ENCODE measurements at regions not wholly inside any gene's neighbourhood (a gene's known extent, or its start where the extent isn't known, plus 50 kb on each side); places are given as distances from the start of the nearest gene placed in this dataset.

- no peaks in the 10 kb centered on the region for H3K9me3 ChIP-seq (ENCODE audit: insufficient read depth, low read length)
- H3K27me3 ChIP-seq (ENCODE audit: insufficient read depth, insufficient read length): no peaks in the 10 kb centered on the region
- H3K9ac ChIP-seq (ENCODE audit: insufficient read length, low read depth): no peak overlapping the region
- no peaks in the 10 kb centered on the region for H3K36me3 ChIP-seq (ENCODE audit: insufficient read depth, insufficient read length, low read length)
- TF ChIP-seq SUZ12 (IDR thresholded peaks at IDR 0.05; ENCODE audit: extremely low read depth, insufficient read depth, insufficient read length) (no peak), YY1 (IDR thresholded peaks at IDR 0.05; ENCODE audit: insufficient read depth, insufficient read length) (no peak), ZNF274 (IDR thresholded peaks at IDR 0.05; ENCODE audit: low read depth, low read length) (no peak)
- no peaks in the 10 kb centered on the region for H3K4me1 ChIP-seq (ENCODE audit: insufficient read depth, insufficient read length)
- H3K4me3 ChIP-seq (ENCODE audit: insufficient read length, low read depth): no peak overlapping the region
- DNase-seq (ENCODE audit: low read depth, low spot score): no peak
Measured at GRCh38 chr14:98234208-98234607, 1037.8 kb downstream of the BCL11B start.

GRCh38 chr14:98236314-98236713 lies 1035.7 kb downstream of the BCL11B start:
- H3K27me3 ChIP-seq (ENCODE audit: insufficient read depth, insufficient read length): no peaks in the 10 kb centered on the region
- DNase-seq (ENCODE audit: low read depth, low spot score): no peak
- H3K4me3 ChIP-seq (ENCODE audit: insufficient read length, low read depth): no peak overlapping the region
- TF ChIP-seq ZNF274 (IDR thresholded peaks at IDR 0.05; ENCODE audit: low read depth, low read length) (no peak), YY1 (IDR thresholded peaks at IDR 0.05; ENCODE audit: insufficient read depth, insufficient read length) (no peak), SUZ12 (IDR thresholded peaks at IDR 0.05; ENCODE audit: extremely low read depth, insufficient read depth, insufficient read length) (no peak)
- no peaks in the 10 kb centered on the region for H3K9me3 ChIP-seq (ENCODE audit: insufficient read depth, low read length)
- no peaks in the 10 kb centered on the region for H3K36me3 ChIP-seq (ENCODE audit: insufficient read depth, insufficient read length, low read length)
- no peak overlapping the region for H3K9ac ChIP-seq (ENCODE audit: insufficient read length, low read depth)
- H3K4me1 ChIP-seq (ENCODE audit: insufficient read depth, insufficient read length): no peaks in the 10 kb centered on the region

GRCh38 chr14:98237939-98238338 lies 1034.1 kb downstream of the BCL11B start:
- Histone ChIP-seq H3K9me3 (ENCODE audit: insufficient read depth, low read length) (no peaks in the 10 kb centered on the region), H3K9ac (ENCODE audit: insufficient read length, low read depth) (no peak overlapping the region), H3K27me3 (ENCODE audit: insufficient read depth, insufficient read length) (no peaks in the 10 kb centered on the region), H3K36me3 (ENCODE audit: insufficient read depth, insufficient read length, low read length) (no peaks in the 10 kb centered on the region), H3K4me3 (ENCODE audit: insufficient read length, low read depth) (no peak overlapping the region), H3K4me1 (ENCODE audit: insufficient read depth, insufficient read length) (no peaks in the 10 kb centered on the region)
- TF ChIP-seq SUZ12 (IDR thresholded peaks at IDR 0.05; ENCODE audit: extremely low read depth, insufficient read depth, insufficient read length): no peak
- no peak for TF ChIP-seq ZNF274 (IDR thresholded peaks at IDR 0.05; ENCODE audit: low read depth, low read length)
- TF ChIP-seq YY1 (IDR thresholded peaks at IDR 0.05; ENCODE audit: insufficient read depth, insufficient read length): no peak
- no peak for DNase-seq (ENCODE audit: low read depth, low spot score)

GRCh38 chr14:98240376-98240775 lies 1031.6 kb downstream of the BCL11B start:
- H3K4me3 ChIP-seq (ENCODE audit: insufficient read length, low read depth): no peak overlapping the region
- DNase-seq (ENCODE audit: low read depth, low spot score): no peak
- H3K4me1 ChIP-seq (ENCODE audit: insufficient read depth, insufficient read length): no peaks in the 10 kb centered on the region
- H3K9me3 ChIP-seq (ENCODE audit: insufficient read depth, low read length): no peaks in the 10 kb centered on the region
- H3K9ac ChIP-seq (ENCODE audit: insufficient read length, low read depth): no peak overlapping the region
- H3K27me3 ChIP-seq (ENCODE audit: insufficient read depth, insufficient read length): no peaks in the 10 kb centered on the region
- TF ChIP-seq SUZ12 (IDR thresholded peaks at IDR 0.05; ENCODE audit: extremely low read depth, insufficient read depth, insufficient read length) (no peak), YY1 (IDR thresholded peaks at IDR 0.05; ENCODE audit: insufficient read depth, insufficient read length) (no peak), ZNF274 (IDR thresholded peaks at IDR 0.05; ENCODE audit: low read depth, low read length) (no peak)
- no peaks in the 10 kb centered on the region for H3K36me3 ChIP-seq (ENCODE audit: insufficient read depth, insufficient read length, low read length)

GRCh38 chr14:98242903-98243302 lies 1029.1 kb downstream of the BCL11B start:
- no peak overlapping the region for H3K9ac ChIP-seq (ENCODE audit: insufficient read length, low read depth)
- H3K27me3 ChIP-seq (ENCODE audit: insufficient read depth, insufficient read length): no peaks in the 10 kb centered on the region
- no peak overlapping the region for H3K4me3 ChIP-seq (ENCODE audit: insufficient read length, low read depth)
- DNase-seq (ENCODE audit: low read depth, low spot score): no peak
- H3K36me3 ChIP-seq (ENCODE audit: insufficient read depth, insufficient read length, low read length): no peaks in the 10 kb centered on the region
- no peaks in the 10 kb centered on the region for H3K9me3 ChIP-seq (ENCODE audit: insufficient read depth, low read length)
- TF ChIP-seq YY1 (IDR thresholded peaks at IDR 0.05; ENCODE audit: insufficient read depth, insufficient read length) (no peak), SUZ12 (IDR thresholded peaks at IDR 0.05; ENCODE audit: extremely low read depth, insufficient read depth, insufficient read length) (no peak), ZNF274 (IDR thresholded peaks at IDR 0.05; ENCODE audit: low read depth, low read length) (no peak)
- no peaks in the 10 kb centered on the region for H3K4me1 ChIP-seq (ENCODE audit: insufficient read depth, insufficient read length)

GRCh38 chr14:98243332-98243731 lies 1028.7 kb downstream of the BCL11B start:
- Histone ChIP-seq H3K36me3 (ENCODE audit: insufficient read depth, insufficient read length, low read length) (no peaks in the 10 kb centered on the region), H3K4me3 (ENCODE audit: insufficient read length, low read depth) (no peak overlapping the region), H3K9me3 (ENCODE audit: insufficient read depth, low read length) (no peaks in the 10 kb centered on the region), H3K9ac (ENCODE audit: insufficient read length, low read depth) (no peak overlapping the region), H3K27me3 (ENCODE audit: insufficient read depth, insufficient read length) (no peaks in the 10 kb centered on the region), H3K4me1 (ENCODE audit: insufficient read depth, insufficient read length) (no peaks in the 10 kb centered on the region)
- no peak for TF ChIP-seq ZNF274 (IDR thresholded peaks at IDR 0.05; ENCODE audit: low read depth, low read length)
- TF ChIP-seq SUZ12 (IDR thresholded peaks at IDR 0.05; ENCODE audit: extremely low read depth, insufficient read depth, insufficient read length): no peak
- no peak for TF ChIP-seq YY1 (IDR thresholded peaks at IDR 0.05; ENCODE audit: insufficient read depth, insufficient read length)
- DNase-seq (ENCODE audit: low read depth, low spot score): no peak

- Histone ChIP-seq H3K36me3 (ENCODE audit: insufficient read depth, insufficient read length, low read length) (no peaks in the 10 kb centered on the region), H3K27me3 (ENCODE audit: insufficient read depth, insufficient read length) (no peaks in the 10 kb centered on the region), H3K4me1 (ENCODE audit: insufficient read depth, insufficient read length) (no peaks in the 10 kb centered on the region), H3K9me3 (ENCODE audit: insufficient read depth, low read length) (no peaks in the 10 kb centered on the region), H3K9ac (ENCODE audit: insufficient read length, low read depth) (no peak overlapping the region), H3K4me3 (ENCODE audit: insufficient read length, low read depth) (no peak overlapping the region)
- no peak for DNase-seq (ENCODE audit: low read depth, low spot score)
- TF ChIP-seq ZNF274 (IDR thresholded peaks at IDR 0.05; ENCODE audit: low read depth, low read length): no peak
- no peak for TF ChIP-seq SUZ12 (IDR thresholded peaks at IDR 0.05; ENCODE audit: extremely low read depth, insufficient read depth, insufficient read length)
- no peak for TF ChIP-seq YY1 (IDR thresholded peaks at IDR 0.05; ENCODE audit: insufficient read depth, insufficient read length)
Measured at GRCh38 chr14:98244162-98244948, 1027.6 kb downstream of the BCL11B start.
